ENCODE measurements at regions not wholly inside any gene's neighbourhood (a gene's known extent, or its start where the extent isn't known, plus 50 kb on each side); places are given as distances from the start of the nearest gene placed in this dataset.

DNA sequence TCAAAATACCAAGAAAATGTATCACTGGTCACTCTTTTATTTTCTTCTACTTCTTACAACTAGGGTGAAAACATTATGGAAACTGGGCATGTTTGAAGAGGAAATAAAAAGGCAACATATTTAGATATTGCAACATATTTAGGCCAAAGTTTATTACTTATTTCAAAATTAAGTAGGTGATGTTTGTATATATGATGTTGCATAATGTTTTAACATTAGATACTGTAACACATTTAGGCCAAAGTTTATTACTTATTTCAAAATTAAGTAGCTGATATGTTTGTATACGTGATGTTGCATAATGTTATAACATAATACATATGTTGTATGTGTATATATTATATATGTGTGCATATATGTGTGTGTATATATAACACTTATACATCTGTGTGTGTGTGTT is 451.3 kb downstream of the LIG4 start (continued):
- TF ChIP-seq, protein P1, sequence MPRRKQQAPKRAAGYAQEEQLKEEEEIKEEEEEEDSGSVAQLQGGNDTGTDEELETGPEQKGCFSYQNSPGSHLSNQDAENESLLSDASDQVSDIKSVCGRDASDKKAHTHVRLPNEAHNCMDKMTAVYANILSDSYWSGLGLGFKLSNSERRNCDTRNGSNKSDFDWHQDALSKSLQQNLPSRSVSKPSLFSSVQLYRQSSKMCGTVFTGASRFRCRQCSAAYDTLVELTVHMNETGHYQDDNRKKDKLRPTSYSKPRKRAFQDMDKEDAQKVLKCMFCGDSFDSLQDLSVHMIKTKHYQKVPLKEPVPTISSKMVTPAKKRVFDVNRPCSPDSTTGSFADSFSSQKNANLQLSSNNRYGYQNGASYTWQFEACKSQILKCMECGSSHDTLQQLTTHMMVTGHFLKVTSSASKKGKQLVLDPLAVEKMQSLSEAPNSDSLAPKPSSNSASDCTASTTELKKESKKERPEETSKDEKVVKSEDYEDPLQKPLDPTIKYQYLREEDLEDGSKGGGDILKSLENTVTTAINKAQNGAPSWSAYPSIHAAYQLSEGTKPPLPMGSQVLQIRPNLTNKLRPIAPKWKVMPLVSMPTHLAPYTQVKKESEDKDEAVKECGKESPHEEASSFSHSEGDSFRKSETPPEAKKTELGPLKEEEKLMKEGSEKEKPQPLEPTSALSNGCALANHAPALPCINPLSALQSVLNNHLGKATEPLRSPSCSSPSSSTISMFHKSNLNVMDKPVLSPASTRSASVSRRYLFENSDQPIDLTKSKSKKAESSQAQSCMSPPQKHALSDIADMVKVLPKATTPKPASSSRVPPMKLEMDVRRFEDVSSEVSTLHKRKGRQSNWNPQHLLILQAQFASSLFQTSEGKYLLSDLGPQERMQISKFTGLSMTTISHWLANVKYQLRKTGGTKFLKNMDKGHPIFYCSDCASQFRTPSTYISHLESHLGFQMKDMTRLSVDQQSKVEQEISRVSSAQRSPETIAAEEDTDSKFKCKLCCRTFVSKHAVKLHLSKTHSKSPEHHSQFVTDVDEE (CRISPR knock-in tag; IDR thresholded peaks at IDR 0.05) = no peak

DNA sequence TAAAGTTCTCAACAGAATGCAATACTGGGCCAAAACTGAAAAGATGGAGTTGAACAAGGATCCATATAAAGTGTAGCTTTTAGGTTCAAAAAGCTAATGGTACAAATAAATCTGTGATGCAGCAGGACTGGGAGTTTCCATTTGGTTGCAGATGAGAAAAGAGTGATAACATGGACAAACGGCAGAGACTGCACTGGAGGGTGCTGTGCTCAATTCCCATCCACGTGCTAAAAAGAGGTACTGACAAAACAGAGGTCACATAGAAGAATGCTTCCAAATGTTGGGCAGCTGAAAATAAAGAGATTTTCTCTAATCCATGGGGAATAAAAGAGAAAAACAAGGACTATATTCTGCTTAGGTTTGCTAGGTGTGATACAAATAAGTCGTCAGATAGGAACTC is 461.6 kb downstream of the LIG4 start:
- TF ChIP-seq OSR1 (CRISPR knock-in tag; IDR thresholded peaks at IDR 0.05) (no peak), TOX (CRISPR knock-in tag; IDR thresholded peaks at IDR 0.05; ENCODE audit: borderline replicate concordance) (no peak), BACH2 (CRISPR knock-in tag; IDR thresholded peaks at IDR 0.05; ENCODE audit: borderline replicate concordance) (no peak), ZFP3 (CRISPR knock-in tag; IDR thresholded peaks at IDR 0.05) (no peak), CSDC2 (CRISPR knock-in tag; IDR thresholded peaks at IDR 0.05) (no peak), PPARA (CRISPR knock-in tag; IDR thresholded peaks at IDR 0.05; ENCODE audit: borderline replicate concordance) (no peak), ZNF70 (CRISPR knock-in tag; IDR thresholded peaks at IDR 0.05) (no peak), ISL1 (CRISPR knock-in tag; IDR thresholded peaks at IDR 0.05) (no peak)
- TF ChIP-seq, protein P1 (CRISPR knock-in tag; IDR thresholded peaks at IDR 0.05) = no peak
- TF ChIP-seq, protein P2, sequence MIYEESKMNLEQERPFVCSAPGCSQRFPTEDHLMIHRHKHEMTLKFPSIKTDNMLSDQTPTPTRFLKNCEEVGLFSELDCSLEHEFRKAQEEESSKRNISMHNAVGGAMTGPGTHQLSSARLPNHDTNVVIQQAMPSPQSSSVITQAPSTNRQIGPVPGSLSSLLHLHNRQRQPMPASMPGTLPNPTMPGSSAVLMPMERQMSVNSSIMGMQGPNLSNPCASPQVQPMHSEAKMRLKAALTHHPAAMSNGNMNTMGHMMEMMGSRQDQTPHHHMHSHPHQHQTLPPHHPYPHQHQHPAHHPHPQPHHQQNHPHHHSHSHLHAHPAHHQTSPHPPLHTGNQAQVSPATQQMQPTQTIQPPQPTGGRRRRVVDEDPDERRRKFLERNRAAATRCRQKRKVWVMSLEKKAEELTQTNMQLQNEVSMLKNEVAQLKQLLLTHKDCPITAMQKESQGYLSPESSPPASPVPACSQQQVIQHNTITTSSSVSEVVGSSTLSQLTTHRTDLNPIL (CRISPR knock-in tag; IDR thresholded peaks at IDR 0.05; ENCODE audit: low read depth) = no peak
- ATAC-seq = no peak

DNA sequence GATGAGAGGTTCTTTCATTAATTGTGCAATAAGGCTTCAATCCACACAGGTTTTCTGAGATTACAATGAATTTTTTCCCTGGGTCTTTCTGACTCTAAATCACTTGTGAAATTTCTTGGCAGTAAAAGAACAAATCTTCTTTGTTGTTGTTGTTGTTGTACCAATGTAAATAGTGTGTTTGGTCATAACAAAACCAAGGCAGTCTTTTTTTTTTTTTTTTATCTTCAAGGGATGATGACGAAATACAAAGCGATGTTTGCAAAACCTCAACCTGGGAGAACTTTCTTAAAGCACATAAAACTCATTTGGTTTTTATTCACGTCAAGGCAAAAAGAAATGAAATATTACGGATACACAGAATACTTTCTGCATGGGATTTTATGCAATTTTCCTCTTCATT is 462.0 kb downstream of the LIG4 start:
- ATAC-seq = no peak
- TF ChIP-seq ISL1 (CRISPR knock-in tag; IDR thresholded peaks at IDR 0.05) (peak; percentile 1; the same call in 1 of the 2 replicates), SNAI2 (CRISPR knock-in tag; IDR thresholded peaks at IDR 0.05) (no peak)

DNA sequence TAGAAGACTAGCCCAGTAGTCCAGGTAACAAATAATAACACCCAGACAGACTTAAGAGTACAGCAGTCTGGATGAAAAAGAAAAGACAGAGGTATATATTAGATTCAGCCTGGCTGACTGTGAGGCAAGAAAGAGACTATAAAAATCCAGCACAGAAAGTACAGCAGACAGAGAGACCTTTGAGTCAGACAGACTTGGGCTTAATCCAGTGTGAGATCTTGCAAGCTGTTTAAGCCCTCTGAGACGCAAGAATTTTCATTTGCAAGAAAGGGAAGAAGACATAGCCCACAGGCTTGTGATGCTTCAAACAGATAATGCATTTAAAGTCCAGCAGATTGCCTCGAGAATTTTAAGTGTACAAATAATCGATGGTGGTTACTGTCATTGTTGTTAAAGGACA is 471.4 kb downstream of the LIG4 start:
- peak; percentile 76 for ATAC-seq

DNA sequence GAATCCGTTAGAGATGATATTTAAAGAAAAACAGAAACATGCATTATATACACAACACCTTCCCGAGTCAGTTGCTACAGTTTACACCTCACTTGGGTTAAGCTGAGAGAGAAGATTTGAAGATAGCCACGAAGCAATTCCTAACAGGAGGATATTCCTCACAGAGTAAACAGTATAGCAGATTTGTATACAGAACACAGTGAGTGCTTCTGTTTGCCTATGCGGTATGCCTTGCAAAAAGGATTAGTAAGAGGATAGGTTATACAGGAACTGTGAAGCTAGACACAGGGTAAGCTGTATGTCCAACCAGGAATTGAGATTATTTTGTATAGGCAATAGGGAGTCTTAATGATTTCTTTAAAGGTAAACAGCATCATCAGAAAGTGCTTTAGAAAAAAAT is 471.8 kb downstream of the LIG4 start:
- TF ChIP-seq ZFP30 (CRISPR knock-in tag; IDR thresholded peaks at IDR 0.05) (no peak), RARB (CRISPR knock-in tag; IDR thresholded peaks at IDR 0.05) (no peak), PPARA (CRISPR knock-in tag; IDR thresholded peaks at IDR 0.05; ENCODE audit: borderline replicate concordance) (no peak), ZNF8 (CRISPR knock-in tag; IDR thresholded peaks at IDR 0.05) (no peak), ZFP3 (CRISPR knock-in tag; IDR thresholded peaks at IDR 0.05) (no peak), ZC3H10 (CRISPR knock-in tag; IDR thresholded peaks at IDR 0.05) (no peak), ESRRG (CRISPR knock-in tag; IDR thresholded peaks at IDR 0.05) (no peak), ZNF70 (CRISPR knock-in tag; IDR thresholded peaks at IDR 0.05) (no peak), CSDC2 (CRISPR knock-in tag; IDR thresholded peaks at IDR 0.05) (no peak), ISL1 (CRISPR knock-in tag; IDR thresholded peaks at IDR 0.05) (no peak), SNAI2 (CRISPR knock-in tag; IDR thresholded peaks at IDR 0.05) (no peak), TOX (CRISPR knock-in tag; IDR thresholded peaks at IDR 0.05; ENCODE audit: borderline replicate concordance) (no peak), GLIS3 (CRISPR knock-in tag; IDR thresholded peaks at IDR 0.05) (no peak)
- TF ChIP-seq, protein P1 (CRISPR knock-in tag; IDR thresholded peaks at IDR 0.05) = no peak
- TF ChIP-seq, protein P3, sequence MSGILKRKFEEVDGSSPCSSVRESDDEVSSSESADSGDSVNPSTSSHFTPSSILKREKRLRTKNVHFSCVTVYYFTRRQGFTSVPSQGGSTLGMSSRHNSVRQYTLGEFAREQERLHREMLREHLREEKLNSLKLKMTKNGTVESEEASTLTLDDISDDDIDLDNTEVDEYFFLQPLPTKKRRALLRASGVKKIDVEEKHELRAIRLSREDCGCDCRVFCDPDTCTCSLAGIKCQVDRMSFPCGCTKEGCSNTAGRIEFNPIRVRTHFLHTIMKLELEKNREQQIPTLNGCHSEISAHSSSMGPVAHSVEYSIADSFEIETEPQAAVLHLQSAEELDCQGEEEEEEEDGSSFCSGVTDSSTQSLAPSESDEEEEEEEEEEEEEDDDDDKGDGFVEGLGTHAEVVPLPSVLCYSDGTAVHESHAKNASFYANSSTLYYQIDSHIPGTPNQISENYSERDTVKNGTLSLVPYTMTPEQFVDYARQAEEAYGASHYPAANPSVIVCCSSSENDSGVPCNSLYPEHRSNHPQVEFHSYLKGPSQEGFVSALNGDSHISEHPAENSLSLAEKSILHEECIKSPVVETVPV (CRISPR knock-in tag; IDR thresholded peaks at IDR 0.05) = no peak
- peak; percentile 73 for ATAC-seq

More for the DNA sequence above, 471.4 kb downstream of the LIG4 start:
- no peak for TF ChIP-seq ARNTL (CRISPR knock-in tag; IDR thresholded peaks at IDR 0.05; ENCODE audit: borderline replicate concordance, low read depth)
